ENCODE measurements at regions not wholly inside any gene's neighbourhood (a gene's known extent, or its start where the extent isn't known, plus 50 kb on each side); places are given as distances from the start of the nearest gene placed in this dataset.
"Not testable (repeated sequence)": the region's sequence is repeated elsewhere in the genome, so short reads cannot be mapped to it uniquely, and the experiment has no call there.

GRCh38 chr9:67066140-67066539 lies 73.8 kb upstream of the SPATA31A3 start:
- intact Hi-C loops (cut with DNase I, micrococcal nuclease); DNase-seq: not testable (repeated sequence)
- peak; percentile 36 for ATAC-seq

- ATAC-seq; intact Hi-C loops (cut with DNase I, micrococcal nuclease): not testable (repeated sequence)
- peak in 1 of 2 donors; percentile 19 for DNase-seq
Measured at GRCh38 chr9:67058898-67059715, 66.8 kb upstream of the SPATA31A3 start.

Data from left colon (tissue), 2 donors.